ENCODE measurements at regions not wholly inside any gene's neighbourhood (a gene's known extent, or its start where the extent isn't known, plus 50 kb on each side); places are given as distances from the start of the nearest gene placed in this dataset.
A peak's percentile ranks its signal among the peaks of the same experiment; 100 is the strongest.

- H3K9ac ChIP-seq (ENCODE audit: low read depth in 1 of 2, low read length in 2 of 2) = no peak overlapping the region
- WGBS = 88% methylated on average over 1 of the region's 1 CpG
- H3K9me3 ChIP-seq (ENCODE audit: control insufficient read depth in 4 of 4, low read length in 3 of 4) = peaks cover 0 to 6% (median 2%) of the 10 kb centered on the region in 4 donors
- H3K36me3 ChIP-seq (ENCODE audit: control insufficient read depth in 4 of 4, insufficient read depth in 3 of 4, low read depth in 1 of 4, low read length in 3 of 4) = no peaks in the 10 kb centered on the region
- no peak for DNase-seq (ENCODE audit: low spot score)
- no peak overlapping the region for H3K27ac ChIP-seq (ENCODE audit: low read depth in 1 of 2, low read length in 2 of 2)
- TF ChIP-seq, protein P1, sequence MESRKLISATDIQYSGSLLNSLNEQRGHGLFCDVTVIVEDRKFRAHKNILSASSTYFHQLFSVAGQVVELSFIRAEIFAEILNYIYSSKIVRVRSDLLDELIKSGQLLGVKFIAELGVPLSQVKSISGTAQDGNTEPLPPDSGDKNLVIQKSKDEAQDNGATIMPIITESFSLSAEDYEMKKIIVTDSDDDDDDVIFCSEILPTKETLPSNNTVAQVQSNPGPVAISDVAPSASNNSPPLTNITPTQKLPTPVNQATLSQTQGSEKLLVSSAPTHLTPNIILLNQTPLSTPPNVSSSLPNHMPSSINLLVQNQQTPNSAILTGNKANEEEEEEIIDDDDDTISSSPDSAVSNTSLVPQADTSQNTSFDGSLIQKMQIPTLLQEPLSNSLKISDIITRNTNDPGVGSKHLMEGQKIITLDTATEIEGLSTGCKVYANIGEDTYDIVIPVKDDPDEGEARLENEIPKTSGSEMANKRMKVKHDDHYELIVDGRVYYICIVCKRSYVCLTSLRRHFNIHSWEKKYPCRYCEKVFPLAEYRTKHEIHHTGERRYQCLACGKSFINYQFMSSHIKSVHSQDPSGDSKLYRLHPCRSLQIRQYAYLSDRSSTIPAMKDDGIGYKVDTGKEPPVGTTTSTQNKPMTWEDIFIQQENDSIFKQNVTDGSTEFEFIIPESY (IDR thresholded peaks at IDR 0.05) = no peak
- TF ChIP-seq REST (IDR thresholded peaks at IDR 0.05) = peak; percentile 86
- H3K27me3 ChIP-seq (ENCODE audit: control insufficient read depth in 4 of 4, insufficient read depth in 4 of 4, low read length in 3 of 4) = no peaks in the 10 kb centered on the region
- H3K4me1 ChIP-seq (ENCODE audit: control insufficient read depth in 4 of 4, insufficient read depth in 4 of 4, low read length in 3 of 4) = no peaks in the 10 kb centered on the region
- no peak overlapping the region for H3K4me3 ChIP-seq (ENCODE audit: low read depth in 1 of 3, low read length in 3 of 3)
Observed at GRCh38 chr1:147451628-147452027, 89.7 kb upstream of the BCL9 start.

GRCh38 chr1:147452809-147453208 lies 88.5 kb upstream of the BCL9 start:
- no peaks in the 10 kb centered on the region for H3K27me3 ChIP-seq (ENCODE audit: control insufficient read depth in 4 of 4, insufficient read depth in 4 of 4, low read length in 3 of 4)
- H3K36me3 ChIP-seq (ENCODE audit: control insufficient read depth in 4 of 4, insufficient read depth in 3 of 4, low read depth in 1 of 4, low read length in 3 of 4) = no peaks in the 10 kb centered on the region
- no peak overlapping the region for H3K9ac ChIP-seq (ENCODE audit: low read depth in 1 of 2, low read length in 2 of 2)
- TF ChIP-seq HNF4G (IDR thresholded peaks at IDR 0.05) (no peak), SP1 (IDR thresholded peaks at IDR 0.05) (no peak), REST (IDR thresholded peaks at IDR 0.05) (no peak), FOXA1 (IDR thresholded peaks at IDR 0.05) (no peak), ATF3 (IDR thresholded peaks at IDR 0.05) (no peak), HNF4A (conservative IDR thresholded peaks at IDR 0.05) (peak in 1 of 2 donors; percentile 30), GABPA (IDR thresholded peaks at IDR 0.05 in 1 of 2, conservative IDR thresholded peaks at IDR 0.05 in 1 of 2) (no peak), TAF1 (conservative IDR thresholded peaks at IDR 0.05) (no peak), YY1 (IDR thresholded peaks at IDR 0.05) (no peak), EGR1 (IDR thresholded peaks at IDR 0.05; ENCODE audit: low read depth in 2 of 2) (no peak), RXRA (IDR thresholded peaks at IDR 0.05) (peak; percentile 20 to 52)
- TF ChIP-seq, protein P2, sequence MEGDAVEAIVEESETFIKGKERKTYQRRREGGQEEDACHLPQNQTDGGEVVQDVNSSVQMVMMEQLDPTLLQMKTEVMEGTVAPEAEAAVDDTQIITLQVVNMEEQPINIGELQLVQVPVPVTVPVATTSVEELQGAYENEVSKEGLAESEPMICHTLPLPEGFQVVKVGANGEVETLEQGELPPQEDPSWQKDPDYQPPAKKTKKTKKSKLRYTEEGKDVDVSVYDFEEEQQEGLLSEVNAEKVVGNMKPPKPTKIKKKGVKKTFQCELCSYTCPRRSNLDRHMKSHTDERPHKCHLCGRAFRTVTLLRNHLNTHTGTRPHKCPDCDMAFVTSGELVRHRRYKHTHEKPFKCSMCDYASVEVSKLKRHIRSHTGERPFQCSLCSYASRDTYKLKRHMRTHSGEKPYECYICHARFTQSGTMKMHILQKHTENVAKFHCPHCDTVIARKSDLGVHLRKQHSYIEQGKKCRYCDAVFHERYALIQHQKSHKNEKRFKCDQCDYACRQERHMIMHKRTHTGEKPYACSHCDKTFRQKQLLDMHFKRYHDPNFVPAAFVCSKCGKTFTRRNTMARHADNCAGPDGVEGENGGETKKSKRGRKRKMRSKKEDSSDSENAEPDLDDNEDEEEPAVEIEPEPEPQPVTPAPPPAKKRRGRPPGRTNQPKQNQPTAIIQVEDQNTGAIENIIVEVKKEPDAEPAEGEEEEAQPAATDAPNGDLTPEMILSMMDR (IDR thresholded peaks at IDR 0.05; ENCODE audit: low read depth, low read length, missing input control) = no peak
- H3K27ac ChIP-seq (ENCODE audit: low read depth in 1 of 2, low read length in 2 of 2) = no peak overlapping the region
- peaks cover 0 to under 1% (median 0%) of the 10 kb centered on the region in 4 donors for H3K9me3 ChIP-seq (ENCODE audit: control insufficient read depth in 4 of 4, low read length in 3 of 4)
- DNase-seq (ENCODE audit: low spot score) = no peak
- WGBS = 41% methylated on average over 3 of the region's 3 CpGs
- no peak overlapping the region for H3K4me3 ChIP-seq (ENCODE audit: low read depth in 1 of 3, low read length in 3 of 3)
- no peaks in the 10 kb centered on the region for H3K4me1 ChIP-seq (ENCODE audit: control insufficient read depth in 4 of 4, insufficient read depth in 4 of 4, low read length in 3 of 4)
